GM21381 (cell line): ENCODE measurements at regions not wholly inside any gene's neighbourhood (a gene's known extent, or its start where the extent isn't known, plus 50 kb on each side); places are given as distances from the start of the nearest gene placed in this dataset.
"Not testable (repeated sequence)": the region's sequence is repeated elsewhere in the genome, so short reads cannot be mapped to it uniquely, and the experiment has no call there.

Experiments
- ATAC-seq: cut with Tn5 transposase; IDR thresholded peaks from one replicate; pipeline ENCODE4 v1.9.1; 2021; ENCODE audit warnings: mild to moderate bottlenecking, moderate library complexity; ENCODE audit not compliant: unreplicated experiment

GRCh38 chr11:112670806-112671570, 290.2 kb upstream of the NCAM1 start:
- ATAC-seq = no peak

GRCh38 chr11:112673401-112673800, 287.8 kb upstream of the NCAM1 start:
- not testable (repeated sequence) for ATAC-seq

GRCh38 chr11:112685111-112685510, 276.1 kb upstream of the NCAM1 start:
- no peak for ATAC-seq

- ATAC-seq = no peak
Measured at GRCh38 chr11:112689851-112690250, 271.4 kb upstream of the NCAM1 start.

GRCh38 chr11:112693781-112694180, 267.4 kb upstream of the NCAM1 start:
- no peak for ATAC-seq

- ATAC-seq = no peak
Measured at GRCh38 chr11:112694245-112694644, 267.0 kb upstream of the NCAM1 start.

- ATAC-seq = no peak
Measured at GRCh38 chr11:112694813-112695212, 266.4 kb upstream of the NCAM1 start.

GRCh38 chr11:112697391-112698178, 263.6 kb upstream of the NCAM1 start:
- no peak for ATAC-seq

GRCh38 chr11:112705148-112705547, 256.1 kb upstream of the NCAM1 start:
- ATAC-seq = no peak

- no peak for ATAC-seq
Measured at GRCh38 chr11:112706863-112707262, 254.4 kb upstream of the NCAM1 start.

GRCh38 chr11:112714340-112714739, 246.9 kb upstream of the NCAM1 start:
- ATAC-seq = not testable (repeated sequence)

- ATAC-seq = no peak
Measured at GRCh38 chr11:112715056-112715455, 246.2 kb upstream of the NCAM1 start.

GRCh38 chr11:112718483-112718882, 242.7 kb upstream of the NCAM1 start:
- no peak for ATAC-seq

- no peak for ATAC-seq
Measured at GRCh38 chr11:112719736-112720525, 241.3 kb upstream of the NCAM1 start.

GRCh38 chr11:112722148-112722547, 239.1 kb upstream of the NCAM1 start:
- ATAC-seq = no peak

GRCh38 chr11:112722876-112723275, 238.3 kb upstream of the NCAM1 start:
- no peak for ATAC-seq

- no peak for ATAC-seq
Measured at GRCh38 chr11:112723676-112724495, 237.3 kb upstream of the NCAM1 start.

GRCh38 chr11:112724496-112724790, 236.8 kb upstream of the NCAM1 start:
- ATAC-seq = no peak

GRCh38 chr11:112725636-112726035, 235.6 kb upstream of the NCAM1 start:
- ATAC-seq = no peak

GRCh38 chr11:112727341-112727841, 233.8 kb upstream of the NCAM1 start:
- ATAC-seq = no peak

GRCh38 chr11:112728288-112728687, 232.9 kb upstream of the NCAM1 start:
- no peak for ATAC-seq
